H9 (cell line): ENCODE measurements at regions not wholly inside any gene's neighbourhood (a gene's known extent, or its start where the extent isn't known, plus 50 kb on each side); places are given as distances from the start of the nearest gene placed in this dataset.

Experiments used
- DNase-seq: peaks from one replicate; pipeline ENCODE4 v3.0.0-alpha.2; 2017
- H2AFZ ChIP-seq: one replicate; pipeline ENCODE4 v1.6.1; 2013; ENCODE audit warnings: mild to moderate bottlenecking, low read length, control low read depth, moderate library complexity
- H2AK5ac ChIP-seq: 2 replicates; pipeline ENCODE4 v1.6.1; 2013; ENCODE audit warnings: low read length, control low read depth, mixed read lengths; ENCODE audit not compliant: insufficient read length
- H2BK120ac ChIP-seq: one replicate; pipeline ENCODE4 v1.6.1; 2013; ENCODE audit warnings: low read depth, mild to moderate bottlenecking, low read length, control low read depth, inconsistent platforms; ENCODE audit not compliant: poor library complexity, severe bottlenecking
- H2BK12ac ChIP-seq: 2 replicates; pipeline ENCODE4 v1.6.1; 2013; ENCODE audit warnings: low read length, control low read depth, mixed read lengths, low read depth; ENCODE audit not compliant: insufficient read length
- H2BK15ac ChIP-seq: 2 replicates; pipeline ENCODE4 v1.6.1; 2013; ENCODE audit warnings: low read depth, low read length, control low read depth
- H2BK20ac ChIP-seq: one replicate; pipeline ENCODE4 v1.6.1; 2013; ENCODE audit warnings: low read depth, mild to moderate bottlenecking, low read length, control low read depth, inconsistent platforms; ENCODE audit not compliant: poor library complexity, severe bottlenecking
- H2BK5ac ChIP-seq: 2 replicates; pipeline ENCODE4 v1.6.1; 2013; ENCODE audit warnings: low read length, control low read depth, mixed read lengths; ENCODE audit not compliant: insufficient read length
- H3K14ac ChIP-seq: 2 replicates; pipeline ENCODE4 v1.6.1; 2013; ENCODE audit warnings: low read length, control low read depth; ENCODE audit not compliant: insufficient read depth
- H3K18ac ChIP-seq: 2 replicates; pipeline ENCODE4 v1.6.1; 2013; ENCODE audit warnings: low read depth, mild to moderate bottlenecking, mixed read lengths, low read length, control low read depth; ENCODE audit not compliant: insufficient read length
- H3K23ac ChIP-seq: 2 replicates; pipeline ENCODE4 v1.6.1; 2013; ENCODE audit warnings: low read length, control low read depth, mixed read lengths, low read depth; ENCODE audit not compliant: insufficient read length
- H3K23me2 ChIP-seq: 2 replicates; pipeline ENCODE4 v1.6.1; 2013; ENCODE audit warnings: low read depth, mild to moderate bottlenecking, mixed read lengths, low read length, control low read depth; ENCODE audit not compliant: insufficient read length, poor library complexity, severe bottlenecking
- H3K27ac ChIP-seq: 2 replicates; pipeline ENCODE4 v1.5.1; 2013; ENCODE audit warnings: low read length, control low read depth, mixed read lengths, low read depth; ENCODE audit not compliant: insufficient read length
- H3K27me3 ChIP-seq: 2 replicates; pipeline ENCODE4 v1.6.1; 2013; ENCODE audit warnings: low read length, control low read depth, inconsistent platforms; ENCODE audit not compliant: insufficient read depth
- H3K4ac ChIP-seq: 2 replicates; pipeline ENCODE4 v1.6.1; 2013; ENCODE audit warnings: low read depth, mild to moderate bottlenecking, control low read depth, inconsistent platforms, low read length, moderate library complexity
- H3K4me1 ChIP-seq: 2 replicates; pipeline ENCODE4 v1.6.1; 2013; ENCODE audit warnings: low read length, control low read depth, inconsistent platforms; ENCODE audit not compliant: insufficient read depth
- H3K4me2 ChIP-seq: 2 replicates; pipeline ENCODE4 v1.6.1; 2013; ENCODE audit warnings: low read length, control low read depth, mixed read lengths; ENCODE audit not compliant: insufficient read length, insufficient read depth
- H3K56ac ChIP-seq: 2 replicates; pipeline ENCODE4 v1.6.1; 2013; ENCODE audit warnings: low read depth, mild to moderate bottlenecking, mixed read lengths, low read length, control low read depth; ENCODE audit not compliant: insufficient read length
- H3K79me1 ChIP-seq: 2 replicates; pipeline ENCODE4 v1.6.1; 2013; ENCODE audit warnings: low read depth, mild to moderate bottlenecking, moderate library complexity, low read length, control low read depth, inconsistent platforms; ENCODE audit not compliant: insufficient read depth, poor library complexity, severe bottlenecking
- H3K79me2 ChIP-seq: 2 replicates; pipeline ENCODE4 v1.6.1; 2013; ENCODE audit warnings: low read length, control low read depth, inconsistent platforms; ENCODE audit not compliant: insufficient read depth
- H3K9ac ChIP-seq: 2 replicates; pipeline ENCODE4 v1.6.1; 2013; ENCODE audit warnings: low read length, control low read depth, mixed read lengths; ENCODE audit not compliant: insufficient read length; ENCODE audit errors: extremely low read depth
- H3K9me3 ChIP-seq: one replicate; pipeline ENCODE4 v1.6.1; 2013; ENCODE audit warnings: low read depth, low read length, inconsistent platforms; ENCODE audit not compliant: control insufficient read depth
- H3T11ph ChIP-seq: one replicate; pipeline ENCODE4 v1.6.1; 2013; ENCODE audit warnings: mild to moderate bottlenecking, low read length, control low read depth, inconsistent platforms
- H4K20me1 ChIP-seq: one replicate; pipeline ENCODE4 v1.6.1; 2013; ENCODE audit not compliant: control insufficient read depth, insufficient read length, insufficient read depth
- H4K5ac ChIP-seq: 2 replicates; pipeline ENCODE4 v1.6.1; 2013; ENCODE audit warnings: low read depth, mild to moderate bottlenecking, mixed read lengths, low read length, control low read depth; ENCODE audit not compliant: insufficient read length
- H4K8ac ChIP-seq: replicated peaks from 2 replicates; pipeline ENCODE4 v1.6.1; 2013; ENCODE audit warnings: low read length, control low read depth, mixed read lengths, low read depth; ENCODE audit not compliant: insufficient read length
- H4K91ac ChIP-seq: 2 replicates; pipeline ENCODE4 v1.6.1; 2013; ENCODE audit warnings: low read depth, mild to moderate bottlenecking, moderate library complexity, mixed read lengths, low read length, control low read depth; ENCODE audit not compliant: insufficient read length
- H3K27ac Mint-ChIP-seq, 3 experiments: 2 replicates in 2 of 3; 3 replicates in 1 of 3; pipeline ENCODE4 v1.8.0; 2020 to 2021; ENCODE audit warnings: mixed read lengths in 3 of 3, mild to moderate bottlenecking in 1 of 3, moderate library complexity in 1 of 3
- H3K27me3 Mint-ChIP-seq: 2 replicates; pipeline ENCODE4 v1.8.0; 2021; ENCODE audit warnings: low read depth, mild to moderate bottlenecking, moderate library complexity, mixed read lengths
- H3K36me3 Mint-ChIP-seq, 3 experiments: 2 replicates in 2 of 3; 3 replicates in 1 of 3; pipeline ENCODE4 v1.8.0; 2020 to 2021; ENCODE audit warnings: low read depth in 3 of 3, mixed read lengths in 3 of 3; ENCODE audit not compliant: insufficient read depth in 1 of 3
- H3K4me1 Mint-ChIP-seq, 2 experiments: 2 replicates each; pipeline ENCODE4 v1.8.0; 2020; ENCODE audit warnings: mixed read lengths in 2 of 2
- H3K4me3 Mint-ChIP-seq, 2 experiments: 2 replicates in 1 of 2; 3 replicates in 1 of 2; pipeline ENCODE4 v1.8.0; 2020 to 2021; ENCODE audit warnings: mild to moderate bottlenecking in 2 of 2, mixed read lengths in 2 of 2, moderate library complexity in 1 of 2
- H3K9me3 Mint-ChIP-seq, 2 experiments: 2 replicates in 1 of 2; 3 replicates in 1 of 2; pipeline ENCODE4 v1.8.0; 2020; ENCODE audit warnings: mild to moderate bottlenecking in 2 of 2, mixed read lengths in 2 of 2, moderate library complexity in 1 of 2
- WGBS: extraction: QIAGEN DNeasy Blood & Tissue Kit; methylation state at CpG from one replicate; pipeline ENCODE4 v1.1.7; 2013; ENCODE audit warnings: missing lambda C conversion rate, low lambda C conversion rate, mixed read lengths; ENCODE audit not compliant: insufficient read length; ENCODE audit errors: extremely low coverage; 5-methylcytosine and 5-hydroxymethylcytosine counted together
- TF ChIP-seq, protein P1 (sequence below): fragments of 200-600 bp; sonication (generic); conservative IDR thresholded peaks from 3 replicates; pipeline ENCODE4 v1.8.0; 2021; ENCODE audit warnings: antibody characterized with exemption, mild to moderate bottlenecking

DNA sequence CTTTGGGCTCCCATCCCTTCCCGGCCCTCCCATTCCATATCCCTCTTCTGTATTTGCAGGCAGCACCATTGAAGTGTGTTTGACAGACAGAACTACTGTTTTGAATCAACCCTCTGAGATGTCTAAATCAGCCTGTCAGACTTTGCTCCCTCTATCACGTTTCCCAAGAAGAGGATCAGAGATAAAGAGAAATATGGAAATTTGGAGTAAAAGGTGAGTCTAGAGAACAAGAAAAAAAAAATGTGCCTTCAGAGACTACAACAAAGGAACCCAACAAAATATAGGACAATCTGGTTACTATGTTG, 133.4 kb upstream of the NCK2 start:
- Histone ChIP-seq H2BK15ac (no peak overlapping the region), H3K4ac (no peak overlapping the region), H3K4me1 (0 out of 2 replicates have a peak, but pooled peaks cover 2% of the 10 kb centered on the region), H3K79me1 (no peaks in the 10 kb centered on the region), H2BK5ac (no peak overlapping the region), H2BK120ac (no peak overlapping the region), H2BK20ac (no peak overlapping the region), H4K5ac (no peak overlapping the region), H4K20me1 (no peaks in the 10 kb centered on the region), H3K4me2 (no peak overlapping the region), H3K18ac (no peak overlapping the region), H3T11ph (no peak overlapping the region), H3K23me2 (no peaks in the 10 kb centered on the region), H3K9me3 (no peaks in the 10 kb centered on the region), H2AFZ (no peak overlapping the region), H3K27ac (no peak overlapping the region), H4K8ac (no peak overlapping the region), H3K56ac (no peak overlapping the region), H2AK5ac (no peak overlapping the region), H3K9ac (no peak overlapping the region), H2BK12ac (no peak overlapping the region), H3K27me3 (no peaks in the 10 kb centered on the region), H4K91ac (no peak overlapping the region), H3K79me2 (no peaks in the 10 kb centered on the region), H3K14ac (no peak overlapping the region), H3K23ac (no peak overlapping the region)
- DNase-seq, result no peak
- no peak overlapping the region for H3K4me3 Mint-ChIP-seq
- TF ChIP-seq, protein P1, sequence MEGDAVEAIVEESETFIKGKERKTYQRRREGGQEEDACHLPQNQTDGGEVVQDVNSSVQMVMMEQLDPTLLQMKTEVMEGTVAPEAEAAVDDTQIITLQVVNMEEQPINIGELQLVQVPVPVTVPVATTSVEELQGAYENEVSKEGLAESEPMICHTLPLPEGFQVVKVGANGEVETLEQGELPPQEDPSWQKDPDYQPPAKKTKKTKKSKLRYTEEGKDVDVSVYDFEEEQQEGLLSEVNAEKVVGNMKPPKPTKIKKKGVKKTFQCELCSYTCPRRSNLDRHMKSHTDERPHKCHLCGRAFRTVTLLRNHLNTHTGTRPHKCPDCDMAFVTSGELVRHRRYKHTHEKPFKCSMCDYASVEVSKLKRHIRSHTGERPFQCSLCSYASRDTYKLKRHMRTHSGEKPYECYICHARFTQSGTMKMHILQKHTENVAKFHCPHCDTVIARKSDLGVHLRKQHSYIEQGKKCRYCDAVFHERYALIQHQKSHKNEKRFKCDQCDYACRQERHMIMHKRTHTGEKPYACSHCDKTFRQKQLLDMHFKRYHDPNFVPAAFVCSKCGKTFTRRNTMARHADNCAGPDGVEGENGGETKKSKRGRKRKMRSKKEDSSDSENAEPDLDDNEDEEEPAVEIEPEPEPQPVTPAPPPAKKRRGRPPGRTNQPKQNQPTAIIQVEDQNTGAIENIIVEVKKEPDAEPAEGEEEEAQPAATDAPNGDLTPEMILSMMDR, result no peak
- H3K27ac Mint-ChIP-seq, result no peak overlapping the region
- no peaks in the 10 kb centered on the region; a peak in 1 of 5 replicates for H3K9me3 Mint-ChIP-seq
- no peaks in the 10 kb centered on the region; the same call in none of the 2 replicates for H3K27me3 Mint-ChIP-seq
- no CpG with 5 or more reads among the region's 2 CpGs for WGBS
- peaks cover 0 to 5% (median 0%) of the 10 kb centered on the region in 3 experiments; a peak in 3 of 7 replicates for H3K36me3 Mint-ChIP-seq
- H3K4me1 Mint-ChIP-seq, result peaks cover 38 to 39% of the 10 kb centered on the region in 2 experiments
